ENCODE measurements at regions not wholly inside any gene's neighbourhood (a gene's known extent, or its start where the extent isn't known, plus 50 kb on each side); places are given as distances from the start of the nearest gene placed in this dataset.

DNA sequence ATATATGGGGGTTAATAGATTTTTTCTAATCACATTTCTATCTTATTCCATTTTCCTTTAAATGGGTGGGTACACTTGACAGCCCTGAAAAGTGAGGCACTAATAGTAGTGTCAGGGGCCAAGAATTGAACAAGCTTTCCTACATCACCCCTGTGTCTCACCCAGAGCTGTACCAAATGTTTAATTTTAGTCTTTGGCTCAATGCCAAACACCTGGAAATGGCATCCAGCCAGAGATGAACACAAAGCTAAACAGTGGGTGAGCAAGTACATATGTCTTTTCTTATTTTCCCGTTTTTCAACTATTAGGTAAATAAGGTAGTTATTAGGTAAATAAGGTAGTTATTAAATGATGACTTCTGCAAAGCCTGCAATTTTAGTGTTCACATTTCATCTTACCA, 276.3 kb upstream of the ERBB4 start:
- H4K20me1 ChIP-seq (ENCODE audit: low read depth), result no peaks in the 10 kb centered on the region
- Mint-ChIP-seq H3K27me3 (ENCODE audit: insufficient read depth, low read depth) (no peaks in the 10 kb centered on the region), H3K4me1 (no peaks in the 10 kb centered on the region), H3K36me3 (no peaks in the 10 kb centered on the region), H3K4me3 (no peak overlapping the region), H3K9me3 (no peaks in the 10 kb centered on the region), H3K27ac (no peak overlapping the region)
- H3K27me3 ChIP-seq, result no peaks in the 10 kb centered on the region
- no peak overlapping the region for H3K9ac ChIP-seq
- TF ChIP-seq, protein P1, sequence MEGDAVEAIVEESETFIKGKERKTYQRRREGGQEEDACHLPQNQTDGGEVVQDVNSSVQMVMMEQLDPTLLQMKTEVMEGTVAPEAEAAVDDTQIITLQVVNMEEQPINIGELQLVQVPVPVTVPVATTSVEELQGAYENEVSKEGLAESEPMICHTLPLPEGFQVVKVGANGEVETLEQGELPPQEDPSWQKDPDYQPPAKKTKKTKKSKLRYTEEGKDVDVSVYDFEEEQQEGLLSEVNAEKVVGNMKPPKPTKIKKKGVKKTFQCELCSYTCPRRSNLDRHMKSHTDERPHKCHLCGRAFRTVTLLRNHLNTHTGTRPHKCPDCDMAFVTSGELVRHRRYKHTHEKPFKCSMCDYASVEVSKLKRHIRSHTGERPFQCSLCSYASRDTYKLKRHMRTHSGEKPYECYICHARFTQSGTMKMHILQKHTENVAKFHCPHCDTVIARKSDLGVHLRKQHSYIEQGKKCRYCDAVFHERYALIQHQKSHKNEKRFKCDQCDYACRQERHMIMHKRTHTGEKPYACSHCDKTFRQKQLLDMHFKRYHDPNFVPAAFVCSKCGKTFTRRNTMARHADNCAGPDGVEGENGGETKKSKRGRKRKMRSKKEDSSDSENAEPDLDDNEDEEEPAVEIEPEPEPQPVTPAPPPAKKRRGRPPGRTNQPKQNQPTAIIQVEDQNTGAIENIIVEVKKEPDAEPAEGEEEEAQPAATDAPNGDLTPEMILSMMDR (IDR thresholded peaks at IDR 0.05), result no peak
- TF ChIP-seq EZH2 (IDR thresholded peaks at IDR 0.05), result no peak
- TF ChIP-seq EZH2phosphoT487 (IDR thresholded peaks at IDR 0.05), result no peak
- H3K79me2 ChIP-seq (ENCODE audit: low read depth), result no peaks in the 10 kb centered on the region
- H3K4me1 ChIP-seq, result no peaks in the 10 kb centered on the region
- DNase-seq (ENCODE audit: low spot score), result no peak
- no peaks in the 10 kb centered on the region for H3F3A ChIP-seq (ENCODE audit: low read depth)
- H3K36me3 ChIP-seq, result no peaks in the 10 kb centered on the region
- H2AFZ ChIP-seq (replicated peaks), result no peak overlapping the region
- H3K9me3 ChIP-seq (ENCODE audit: low read depth), result no peaks in the 10 kb centered on the region
- H3K27ac ChIP-seq, result no peak overlapping the region
- no peak overlapping the region for H3K4me3 ChIP-seq
- H3K4me2 ChIP-seq, result no peak overlapping the region

DNA sequence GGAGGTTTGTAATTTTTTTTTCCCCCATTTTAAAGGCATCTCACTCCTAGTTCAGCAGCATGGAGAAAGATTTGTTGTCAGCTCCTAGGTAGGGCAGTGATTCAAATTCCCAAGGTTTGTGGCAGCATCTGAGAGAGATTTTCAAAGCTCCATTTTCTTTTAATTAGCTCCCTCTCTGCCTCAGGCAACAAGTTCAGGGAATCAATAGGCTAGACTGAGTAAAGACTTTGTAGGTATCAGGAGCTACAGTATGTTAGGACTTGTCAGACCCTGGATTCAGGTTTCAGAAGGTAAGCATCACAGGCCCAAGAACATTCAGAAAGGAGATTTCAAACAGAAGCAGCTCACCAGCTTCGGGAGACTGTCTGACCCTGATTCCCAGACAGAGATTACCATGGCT, 273.3 kb upstream of the ERBB4 start:
- H3K9ac ChIP-seq, result no peak overlapping the region
- Mint-ChIP-seq H3K9me3 (no peaks in the 10 kb centered on the region), H3K27me3 (ENCODE audit: insufficient read depth, low read depth) (no peaks in the 10 kb centered on the region), H3K4me1 (no peaks in the 10 kb centered on the region), H3K4me3 (no peak overlapping the region), H3K27ac (no peak overlapping the region), H3K36me3 (no peaks in the 10 kb centered on the region)
- no peaks in the 10 kb centered on the region for H3K36me3 ChIP-seq
- no peaks in the 10 kb centered on the region for H3K4me1 ChIP-seq
- H2AFZ ChIP-seq (replicated peaks), result no peak overlapping the region
- TF ChIP-seq, protein P1 (IDR thresholded peaks at IDR 0.05), result no peak
- TF ChIP-seq EZH2phosphoT487 (IDR thresholded peaks at IDR 0.05), result no peak
- TF ChIP-seq EZH2 (IDR thresholded peaks at IDR 0.05), result no peak
- no peaks in the 10 kb centered on the region for H3K79me2 ChIP-seq (ENCODE audit: low read depth)
- H4K20me1 ChIP-seq (ENCODE audit: low read depth), result no peaks in the 10 kb centered on the region
- H3K27ac ChIP-seq, result no peak overlapping the region
- H3K9me3 ChIP-seq (ENCODE audit: low read depth), result no peaks in the 10 kb centered on the region
- no peak for DNase-seq (ENCODE audit: low spot score)
- H3K27me3 ChIP-seq, result no peaks in the 10 kb centered on the region
- no peaks in the 10 kb centered on the region for H3F3A ChIP-seq (ENCODE audit: low read depth)
- no peak overlapping the region for H3K4me2 ChIP-seq
- H3K4me3 ChIP-seq, result no peak overlapping the region

DNA sequence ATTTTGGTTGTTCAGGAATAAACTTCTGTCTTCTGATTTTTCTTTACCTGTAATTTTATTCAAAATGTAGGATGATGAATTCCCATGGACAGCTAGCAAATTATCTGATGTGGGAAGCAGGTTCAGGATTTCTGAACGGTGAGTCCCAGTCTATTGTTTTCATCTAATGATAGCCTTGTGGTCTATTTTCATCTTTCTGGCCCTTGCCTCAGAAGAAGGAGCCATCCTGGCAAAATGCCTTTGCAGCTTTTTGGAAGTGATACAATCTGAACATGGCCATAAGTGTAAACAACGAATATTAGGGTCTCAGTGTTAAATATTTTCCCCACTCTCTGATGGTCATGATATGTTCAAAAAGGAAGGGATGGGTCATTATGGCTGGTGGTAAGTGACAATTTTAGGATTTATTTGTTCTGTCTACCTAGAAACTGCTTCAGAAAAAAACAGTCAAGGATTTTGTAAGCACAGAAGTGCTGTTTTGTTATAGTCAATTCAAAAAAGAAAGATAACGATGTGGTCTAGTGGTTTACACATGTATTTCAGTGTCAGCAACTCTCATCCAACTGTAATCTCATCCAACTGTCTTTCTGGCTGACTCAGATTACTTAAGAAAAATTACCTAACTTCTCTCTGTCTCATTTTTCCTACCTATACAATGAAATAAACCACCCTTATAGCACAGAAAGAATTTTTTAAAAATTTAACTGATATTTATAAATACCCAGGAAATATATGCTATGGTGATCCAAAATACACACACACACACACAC, 272.6 kb upstream of the ERBB4 start:
- no peaks in the 10 kb centered on the region for H3K9me3 ChIP-seq (ENCODE audit: low read depth)
- no peaks in the 10 kb centered on the region for H3K79me2 ChIP-seq (ENCODE audit: low read depth)
- H3K36me3 Mint-ChIP-seq, result no peaks in the 10 kb centered on the region
- no peaks in the 10 kb centered on the region for H4K20me1 ChIP-seq (ENCODE audit: low read depth)
- no peaks in the 10 kb centered on the region for H3K4me1 Mint-ChIP-seq
- TF ChIP-seq, protein P1 (IDR thresholded peaks at IDR 0.05), result no peak
- TF ChIP-seq EZH2phosphoT487 (IDR thresholded peaks at IDR 0.05) (no peak), EZH2 (IDR thresholded peaks at IDR 0.05) (no peak)
- no peak overlapping the region for H2AFZ ChIP-seq (replicated peaks)
- no peak overlapping the region for H3K4me3 Mint-ChIP-seq
- H3K4me1 ChIP-seq, result no peaks in the 10 kb centered on the region
- no peak overlapping the region for H3K27ac Mint-ChIP-seq
- H3K9ac ChIP-seq, result no peak overlapping the region
- no peaks in the 10 kb centered on the region for H3K27me3 Mint-ChIP-seq (ENCODE audit: insufficient read depth, low read depth)
- no peaks in the 10 kb centered on the region for H3F3A ChIP-seq (ENCODE audit: low read depth)
- H3K27me3 ChIP-seq, result no peaks in the 10 kb centered on the region
- DNase-seq (ENCODE audit: low spot score), result no peak
- no peaks in the 10 kb centered on the region for H3K9me3 Mint-ChIP-seq
- H3K4me3 ChIP-seq, result no peak overlapping the region
- H3K27ac ChIP-seq, result no peak overlapping the region
- no peak overlapping the region for H3K4me2 ChIP-seq
- H3K36me3 ChIP-seq, result no peaks in the 10 kb centered on the region
